ENCODE measurements at regions not wholly inside any gene's neighbourhood (a gene's known extent, or its start where the extent isn't known, plus 50 kb on each side); places are given as distances from the start of the nearest gene placed in this dataset.
"Not testable (repeated sequence)": the region's sequence is repeated elsewhere in the genome, so short reads cannot be mapped to it uniquely, and the experiment has no call there.

- H3K4me3 ChIP-seq (ENCODE audit: low read length), result no peak overlapping the region
- no peak for TF ChIP-seq CTCF (conservative IDR thresholded peaks at IDR 0.05; ENCODE audit: low read depth, low read length)
- no peak for DNase-seq (ENCODE audit: low read depth)
Observed at GRCh38 chr5:82987188-82987587, 90.0 kb downstream of the TMEM167A start.

- no peak overlapping the region for H3K4me3 ChIP-seq (ENCODE audit: low read length)
- TF ChIP-seq CTCF (conservative IDR thresholded peaks at IDR 0.05; ENCODE audit: low read depth, low read length), result no peak
- no peak for DNase-seq (ENCODE audit: low read depth)
Observed at GRCh38 chr5:82986404-82986803, 90.8 kb downstream of the TMEM167A start.

DNA sequence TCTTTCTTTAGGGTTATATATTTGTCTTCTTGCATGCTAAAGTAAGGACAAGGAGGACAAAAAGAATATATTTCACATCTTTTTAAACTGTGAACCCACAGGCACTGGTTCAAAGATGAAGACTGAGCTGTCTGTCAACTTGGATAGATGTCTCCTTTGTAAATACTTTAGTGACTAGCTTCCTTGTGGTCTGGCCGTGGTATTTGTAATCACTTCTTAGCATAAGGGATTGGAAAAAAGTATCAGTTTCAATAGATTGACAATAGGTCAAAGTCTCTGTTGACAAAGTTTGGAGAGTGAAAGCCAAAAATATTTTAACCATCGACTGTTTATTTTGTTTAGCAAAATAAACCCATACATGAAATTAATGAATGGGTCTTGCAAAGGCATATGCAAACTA, 91.4 kb downstream of the TMEM167A start:
- no peak overlapping the region for H3K4me3 ChIP-seq (ENCODE audit: low read length)
- no peak for TF ChIP-seq CTCF (conservative IDR thresholded peaks at IDR 0.05; ENCODE audit: low read depth, low read length)
- DNase-seq (ENCODE audit: low read depth), result no peak

DNA sequence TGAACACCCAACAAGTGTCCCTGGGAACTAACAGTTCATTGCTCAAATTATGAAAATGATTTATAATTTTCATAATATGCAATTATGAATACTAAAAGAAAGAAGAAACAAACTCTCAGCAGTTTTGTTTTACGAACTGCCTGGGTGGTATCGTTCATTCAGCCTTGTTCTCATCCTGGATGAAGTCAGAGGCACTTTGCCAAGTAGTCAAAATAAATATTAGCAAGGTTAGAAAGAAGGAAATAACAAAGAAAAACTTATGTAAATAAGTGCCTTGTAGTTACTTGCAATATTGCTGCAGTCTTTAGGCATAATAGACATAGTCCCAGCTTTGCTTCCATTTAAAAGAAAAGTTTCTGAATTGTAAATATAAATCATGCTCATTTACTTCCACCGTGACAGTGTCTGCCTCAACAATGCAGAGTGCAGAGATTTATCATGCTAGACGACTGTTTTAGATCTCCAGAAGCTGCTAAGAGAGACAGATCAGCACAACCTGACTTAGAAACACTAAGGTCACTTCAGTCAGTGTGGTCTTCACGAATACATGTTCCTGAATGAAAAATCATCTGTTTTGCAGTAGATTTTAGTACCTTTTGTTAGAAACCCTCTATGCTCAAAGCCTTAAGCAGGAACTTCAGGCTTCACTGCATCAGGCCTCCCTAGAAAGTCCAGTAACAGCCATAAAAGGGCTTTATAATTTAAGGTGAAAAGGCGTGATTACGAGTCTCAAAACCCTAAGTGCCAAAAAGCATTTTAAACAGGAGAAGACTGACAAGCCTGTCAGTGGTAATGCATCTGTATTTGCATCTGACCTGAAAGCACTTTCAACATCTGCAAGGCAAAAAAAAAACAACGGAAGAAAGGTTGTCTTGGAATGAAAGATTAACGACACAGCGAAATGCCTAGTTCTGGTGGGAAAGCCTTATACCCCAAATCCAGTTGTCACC, 92.1 kb downstream of the TMEM167A start:
- H3K4me3 ChIP-seq (ENCODE audit: low read length), result no peak overlapping the region
- DNase-seq (ENCODE audit: low read depth), result no peak
- TF ChIP-seq CTCF (conservative IDR thresholded peaks at IDR 0.05; ENCODE audit: low read depth, low read length), result no peak

DNA sequence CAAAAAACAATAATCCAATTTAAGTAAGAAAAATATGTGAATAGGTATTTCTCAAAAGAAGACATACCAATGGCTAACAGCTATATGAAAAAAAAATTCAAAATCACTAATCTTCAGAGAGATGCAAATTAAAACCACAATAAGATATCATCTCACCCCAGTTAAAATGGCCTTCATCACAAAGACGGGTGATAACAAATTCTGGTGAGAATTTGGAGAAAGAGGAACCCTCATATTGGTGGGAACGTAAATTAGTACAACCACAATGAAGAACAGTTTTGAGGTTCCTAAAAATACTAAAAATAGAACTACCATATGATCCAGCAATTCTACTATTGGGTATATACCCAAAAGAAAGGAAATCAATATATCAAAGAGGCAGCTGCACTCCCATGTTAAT, 94.3 kb downstream of the TMEM167A start:
- no peak for TF ChIP-seq CTCF (conservative IDR thresholded peaks at IDR 0.05; ENCODE audit: low read depth, low read length)
- no peak overlapping the region for H3K4me3 ChIP-seq (ENCODE audit: low read length)

DNA sequence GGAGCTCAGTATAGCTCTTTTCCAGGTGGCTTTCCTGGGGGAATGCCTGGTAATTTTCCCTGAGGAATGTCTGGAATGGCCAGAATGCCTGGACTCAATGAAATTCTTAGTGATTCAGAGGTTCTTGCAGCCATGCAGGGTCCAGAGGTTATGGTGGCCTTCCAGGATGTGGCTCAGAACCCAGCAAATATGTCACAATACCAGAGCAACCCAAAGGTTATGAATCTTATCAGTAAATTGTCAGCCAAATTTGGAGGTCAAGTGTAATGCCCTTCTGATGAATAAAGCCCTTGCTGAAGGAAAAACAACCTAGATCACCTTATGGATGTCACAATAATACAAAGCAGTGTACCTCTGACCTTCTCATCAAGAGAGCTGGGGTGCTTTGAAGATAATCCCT, 100.3 kb downstream of the TMEM167A start:
- DNase-seq (ENCODE audit: low read depth); H3K4me3 ChIP-seq (ENCODE audit: low read length): not testable (repeated sequence)

More for the DNA sequence above, 94.3 kb downstream of the TMEM167A start:
- no peak for DNase-seq (ENCODE audit: low read depth)

DNA sequence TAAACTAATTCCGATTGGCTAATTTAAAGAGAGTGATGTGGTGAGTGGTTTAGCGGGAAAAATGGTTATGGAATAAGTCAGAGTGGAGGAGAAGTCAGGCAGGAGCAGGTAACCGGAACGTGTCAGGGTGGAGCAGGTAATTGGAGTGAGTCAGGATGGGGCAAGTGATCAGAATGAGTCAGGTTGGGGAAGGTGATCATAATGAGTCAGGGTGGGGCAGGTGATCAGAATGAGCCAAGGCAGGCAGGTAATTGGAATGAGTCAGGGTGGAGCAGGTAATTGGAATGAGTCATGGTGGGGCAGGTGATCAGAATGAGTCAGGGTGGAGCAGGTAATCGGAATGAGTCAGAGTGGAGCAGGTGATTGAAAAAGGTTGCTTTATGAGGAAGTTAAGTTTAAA, 101.4 kb downstream of the TMEM167A start:
- no peak for DNase-seq (ENCODE audit: low read depth)
- no peak for TF ChIP-seq CTCF (conservative IDR thresholded peaks at IDR 0.05; ENCODE audit: low read depth, low read length)
- H3K4me3 ChIP-seq (ENCODE audit: low read length), result no peak overlapping the region

All from retinal pigment epithelial cell (primary cell).